ENCODE measurements at regions not wholly inside any gene's neighbourhood (a gene's known extent, or its start where the extent isn't known, plus 50 kb on each side); places are given as distances from the start of the nearest gene placed in this dataset.

GRCh38 chr4:85062466-85062865, 96.0 kb upstream of the WDFY3 start:
- no peak for TF ChIP-seq JUND (IDR thresholded peaks at IDR 0.05; ENCODE audit: low read depth)
- in situ Hi-C loops (cut with HindIII; ENCODE audit: low pct_unique_long_range_greater_than_20kb, low sequenced_read_pairs) = no loop called here
- no peak for DNase-seq (ENCODE audit: low read depth in 1 of 2, low spot score in 1 of 2)

DNA sequence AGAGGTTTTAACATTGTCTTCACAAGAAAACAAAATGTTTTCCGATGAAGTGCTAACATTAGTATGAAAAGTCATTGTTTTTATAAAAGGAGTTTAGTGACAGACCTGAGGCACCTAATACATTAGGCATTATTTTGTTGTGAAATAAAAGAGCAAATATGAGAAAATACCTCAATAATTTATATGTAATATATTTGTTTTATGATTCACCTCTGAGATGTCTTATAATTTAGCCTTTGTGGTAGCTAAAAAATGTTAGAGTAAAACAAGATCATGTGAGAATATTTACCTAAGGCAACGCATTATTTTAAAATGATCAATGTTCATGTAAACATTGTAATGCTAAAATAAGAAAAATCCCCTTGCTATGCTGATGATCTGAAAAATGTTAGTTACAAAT, 100.9 kb upstream of the WDFY3 start:
- no peak for DNase-seq (ENCODE audit: low read depth in 1 of 2, low spot score in 1 of 2)
- TF ChIP-seq JUND (IDR thresholded peaks at IDR 0.05; ENCODE audit: low read depth) = no peak
- in situ Hi-C loops (cut with HindIII; ENCODE audit: low pct_unique_long_range_greater_than_20kb, low sequenced_read_pairs) = no loop called here

DNA sequence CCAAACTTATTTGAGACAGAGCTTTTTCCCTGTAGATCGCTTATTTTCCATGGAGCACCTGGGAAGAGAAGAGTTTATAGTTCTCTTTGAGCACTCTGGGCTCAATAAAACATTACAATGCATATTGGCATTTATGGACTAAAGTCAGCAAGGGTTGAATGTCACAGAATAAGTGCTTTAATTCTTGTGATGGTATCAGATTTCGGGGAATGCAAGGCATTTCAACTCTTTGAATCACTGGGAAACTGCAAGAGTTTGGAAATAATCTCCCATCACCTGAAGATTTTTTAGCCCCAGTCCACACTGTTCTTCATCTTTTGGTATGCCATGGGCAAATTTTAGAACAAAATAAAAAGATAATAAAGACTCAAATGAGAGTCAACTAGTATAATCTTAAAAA, 111.5 kb upstream of the WDFY3 start:
- in situ Hi-C loops (cut with HindIII; ENCODE audit: low pct_unique_long_range_greater_than_20kb, low sequenced_read_pairs) = no loop called here
- no peak for DNase-seq (ENCODE audit: low read depth in 1 of 2, low spot score in 1 of 2)
- no peak for TF ChIP-seq JUND (IDR thresholded peaks at IDR 0.05; ENCODE audit: low read depth)

DNA sequence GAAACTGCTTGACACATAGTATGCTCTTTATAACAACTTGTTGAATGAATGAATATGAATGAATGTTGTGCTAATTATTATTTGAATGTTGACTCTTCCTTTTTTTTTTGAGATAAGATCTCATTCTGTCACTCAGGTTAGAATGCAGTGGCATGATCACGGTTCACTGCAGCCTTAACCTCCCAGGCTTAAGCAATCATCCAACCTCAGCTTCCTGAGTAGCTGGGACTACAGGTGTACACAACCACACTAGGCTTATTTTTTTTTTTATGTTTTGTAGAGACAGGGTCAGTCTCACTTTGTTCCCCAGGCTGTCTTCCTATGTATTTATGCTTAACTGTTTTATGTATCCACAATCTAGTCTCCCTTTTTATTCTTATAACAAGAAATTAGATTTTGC, 114.7 kb upstream of the WDFY3 start:
- in situ Hi-C loops (cut with HindIII; ENCODE audit: low pct_unique_long_range_greater_than_20kb, low sequenced_read_pairs) = no loop called here
- no peak for DNase-seq (ENCODE audit: low read depth in 1 of 2, low spot score in 1 of 2)
- no peak for TF ChIP-seq JUND (IDR thresholded peaks at IDR 0.05; ENCODE audit: low read depth)

- peak in 1 of 2 experiments; percentile 71 for DNase-seq (ENCODE audit: low read depth in 1 of 2, low spot score in 1 of 2)
- no peak for TF ChIP-seq JUND (IDR thresholded peaks at IDR 0.05; ENCODE audit: low read depth)
- in situ Hi-C loops (cut with HindIII; ENCODE audit: low pct_unique_long_range_greater_than_20kb, low sequenced_read_pairs) = no loop called here
Observed at GRCh38 chr4:85084371-85085094, 118.0 kb upstream of the WDFY3 start.

DNA sequence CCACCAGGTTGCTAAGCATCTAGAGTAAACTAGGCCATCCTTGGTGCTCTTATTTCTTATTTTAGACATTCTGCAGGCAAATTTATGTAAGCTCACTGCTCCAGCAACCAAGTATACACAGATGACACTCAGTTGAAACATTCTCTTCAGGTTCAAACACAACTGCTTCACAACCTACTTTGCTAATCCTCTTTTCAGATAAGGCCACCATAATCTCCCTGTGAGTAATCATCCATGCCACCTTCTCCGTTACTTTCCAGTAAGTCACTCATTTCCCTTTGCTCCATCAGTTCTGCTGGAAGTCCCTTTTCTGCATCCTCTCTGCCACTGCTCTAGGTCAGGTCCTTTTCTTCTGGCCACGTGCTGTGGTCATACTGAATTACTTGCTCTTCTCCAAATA, 120.2 kb upstream of the WDFY3 start:
- no peak for DNase-seq (ENCODE audit: low read depth in 1 of 2, low spot score in 1 of 2)
- in situ Hi-C loops (cut with HindIII; ENCODE audit: low pct_unique_long_range_greater_than_20kb, low sequenced_read_pairs) = no loop called here
- TF ChIP-seq JUND (IDR thresholded peaks at IDR 0.05; ENCODE audit: low read depth) = no peak

- no peak for DNase-seq (ENCODE audit: low read depth in 1 of 2, low spot score in 1 of 2)
- TF ChIP-seq JUND (IDR thresholded peaks at IDR 0.05; ENCODE audit: low read depth) = no peak
- in situ Hi-C loops (cut with HindIII; ENCODE audit: low pct_unique_long_range_greater_than_20kb, low sequenced_read_pairs) = no loop called here
Observed at GRCh38 chr4:85092536-85092935, 126.0 kb upstream of the WDFY3 start.

DNA sequence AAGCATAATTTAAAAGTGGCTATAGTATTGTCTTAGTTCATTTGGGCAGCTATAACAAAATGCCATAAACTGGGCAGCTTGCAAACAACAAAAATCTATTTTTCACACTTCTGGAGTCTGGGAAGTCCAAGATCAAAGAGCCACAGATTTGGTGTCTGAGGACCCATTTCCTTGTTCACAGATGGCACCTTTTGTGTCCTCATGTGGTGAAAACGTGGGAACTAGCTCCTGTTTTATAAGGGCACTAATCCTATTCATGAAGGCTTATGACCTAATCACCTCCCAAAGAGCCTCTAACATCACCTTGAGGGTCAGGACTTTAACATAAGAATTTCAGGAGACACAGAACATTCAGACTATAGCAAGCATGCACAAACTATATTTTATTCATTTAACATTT, 126.5 kb upstream of the WDFY3 start:
- no peak for DNase-seq (ENCODE audit: low read depth in 1 of 2, low spot score in 1 of 2)
- in situ Hi-C loops (cut with HindIII; ENCODE audit: low pct_unique_long_range_greater_than_20kb, low sequenced_read_pairs) = no loop called here
- TF ChIP-seq JUND (IDR thresholded peaks at IDR 0.05; ENCODE audit: low read depth) = no peak

DNA sequence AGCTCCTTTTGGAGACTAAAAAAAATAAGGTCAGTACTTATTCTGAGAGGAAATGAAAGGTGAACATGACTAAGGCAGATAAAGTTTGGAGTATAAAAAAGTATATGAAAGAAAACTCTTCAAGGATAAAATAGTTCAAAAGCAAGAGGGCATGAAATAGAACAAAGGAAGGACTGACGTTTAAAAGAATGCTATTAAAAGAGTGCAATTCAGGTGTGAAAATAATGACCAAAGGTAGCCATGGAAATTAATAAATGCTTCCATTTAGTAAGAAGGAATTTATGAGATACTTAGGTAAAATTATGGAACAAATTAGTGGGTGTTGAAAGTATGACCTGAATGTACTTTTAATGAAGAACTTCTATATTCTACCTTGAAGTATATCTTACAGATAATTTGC, 128.2 kb upstream of the WDFY3 start:
- no peak for TF ChIP-seq JUND (IDR thresholded peaks at IDR 0.05; ENCODE audit: low read depth)
- in situ Hi-C loops (cut with HindIII; ENCODE audit: low pct_unique_long_range_greater_than_20kb, low sequenced_read_pairs) = no loop called here

GRCh38 chr4:85102606-85103005, 136.1 kb upstream of the WDFY3 start:
- in situ Hi-C loops (cut with HindIII; ENCODE audit: low pct_unique_long_range_greater_than_20kb, low sequenced_read_pairs) = no loop called here
- no peak for DNase-seq (ENCODE audit: low read depth in 1 of 2, low spot score in 1 of 2)
- TF ChIP-seq JUND (IDR thresholded peaks at IDR 0.05; ENCODE audit: low read depth) = no peak

More for the DNA sequence above, 128.2 kb upstream of the WDFY3 start:
- DNase-seq (ENCODE audit: low read depth in 1 of 2, low spot score in 1 of 2) = no peak

DNA sequence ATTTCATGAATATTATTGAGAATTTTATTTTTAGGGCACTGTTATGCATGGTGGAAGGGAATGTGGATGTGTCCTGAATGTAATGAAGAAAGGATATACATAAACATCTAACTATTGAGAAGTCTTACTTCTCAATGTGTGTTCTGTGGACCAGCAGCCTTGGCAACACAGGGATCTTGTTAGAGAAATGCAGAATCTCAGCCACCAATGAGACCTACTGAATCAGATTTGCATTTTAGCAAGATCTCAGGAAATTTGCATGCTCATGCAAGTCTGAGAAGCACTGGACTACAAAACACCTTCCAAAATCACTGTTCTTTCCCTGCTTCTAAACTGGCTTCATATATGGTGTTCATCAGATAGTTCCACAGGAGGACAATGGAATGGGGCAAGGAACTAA, 139.7 kb upstream of the WDFY3 start:
- DNase-seq (ENCODE audit: low read depth in 1 of 2, low spot score in 1 of 2) = no peak
- TF ChIP-seq JUND (IDR thresholded peaks at IDR 0.05; ENCODE audit: low read depth) = no peak
- in situ Hi-C loops (cut with HindIII; ENCODE audit: low pct_unique_long_range_greater_than_20kb, low sequenced_read_pairs) = no loop called here

GRCh38 chr4:85106805-85107336, 140.4 kb upstream of the WDFY3 start:
- TF ChIP-seq JUND (IDR thresholded peaks at IDR 0.05; ENCODE audit: low read depth) = no peak
- no peak for DNase-seq (ENCODE audit: low read depth in 1 of 2, low spot score in 1 of 2)
- in situ Hi-C loops (cut with HindIII; ENCODE audit: low pct_unique_long_range_greater_than_20kb, low sequenced_read_pairs) = no loop called here

DNA sequence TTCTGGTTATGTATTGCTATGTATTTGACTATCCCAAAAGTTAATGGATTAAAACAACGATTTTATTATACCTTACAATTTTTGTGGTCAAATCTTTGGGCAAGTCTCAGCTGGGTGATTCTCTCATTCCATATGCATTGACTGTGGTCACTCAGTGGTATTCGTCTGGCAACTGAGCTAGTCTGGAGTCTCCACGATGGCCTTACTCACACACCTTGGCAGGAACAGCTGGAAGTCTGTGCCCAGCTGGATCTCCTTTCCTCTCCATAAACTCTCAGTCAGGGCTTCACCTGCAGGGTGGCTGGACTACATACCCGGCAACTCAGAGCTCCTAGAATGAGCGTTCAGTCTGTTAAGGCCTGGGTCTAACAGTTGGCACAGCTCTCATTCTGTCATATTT, 141.1 kb upstream of the WDFY3 start:
- in situ Hi-C loops (cut with HindIII; ENCODE audit: low pct_unique_long_range_greater_than_20kb, low sequenced_read_pairs) = no loop called here
- DNase-seq (ENCODE audit: low read depth in 1 of 2, low spot score in 1 of 2) = no peak
- TF ChIP-seq JUND (IDR thresholded peaks at IDR 0.05; ENCODE audit: low read depth) = no peak

- no peak for TF ChIP-seq JUND (IDR thresholded peaks at IDR 0.05; ENCODE audit: low read depth)
- no peak for DNase-seq (ENCODE audit: low read depth in 1 of 2, low spot score in 1 of 2)
- in situ Hi-C loops (cut with HindIII; ENCODE audit: low pct_unique_long_range_greater_than_20kb, low sequenced_read_pairs) = no loop called here
Observed at GRCh38 chr4:85113706-85114105, 147.2 kb upstream of the WDFY3 start.

Measured in T47D (cell line).